Erythroblast (primary cell): ENCODE measurements at regions not wholly inside any gene's neighbourhood (a gene's known extent, or its start where the extent isn't known, plus 50 kb on each side); places are given as distances from the start of the nearest gene placed in this dataset.

Source experiments
- GATA1 ChIP-seq: IDR thresholded peaks from 2 replicates; pipeline ENCODE4 v1.6.1; 2011; ENCODE audit warnings: low read depth, mild to moderate bottlenecking, control low read depth, low read length, moderate library complexity
- POLR2A ChIP-seq: IDR thresholded peaks from 2 replicates; pipeline ENCODE4 v1.6.1; 2011; ENCODE audit warnings: mild to moderate bottlenecking, low read length

DNA sequence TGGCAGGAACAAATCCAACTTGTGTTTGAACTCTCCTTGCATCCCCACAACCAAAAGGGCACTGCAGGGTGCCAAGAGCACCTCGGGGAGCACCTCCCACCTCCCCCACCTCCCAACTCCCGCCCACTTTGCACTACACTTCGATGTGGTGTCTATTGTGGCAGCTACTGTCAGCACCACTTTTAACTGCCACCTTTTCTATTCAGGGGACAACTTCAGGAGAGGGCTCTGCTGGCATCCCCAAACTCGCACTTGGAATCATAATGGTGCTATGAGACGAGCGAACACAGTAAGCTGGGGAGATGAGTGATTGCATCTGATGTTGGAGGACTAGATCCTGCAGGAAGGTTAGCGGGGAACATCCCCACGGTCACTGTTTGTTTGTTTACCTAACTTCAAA lies 238.2 kb upstream of the PROX1 start:
- TF ChIP-seq POLR2A: no peak
- TF ChIP-seq GATA1: no peak
